ENCODE measurements at regions not wholly inside any gene's neighbourhood (a gene's known extent, or its start where the extent isn't known, plus 50 kb on each side); places are given as distances from the start of the nearest gene placed in this dataset.

DNA sequence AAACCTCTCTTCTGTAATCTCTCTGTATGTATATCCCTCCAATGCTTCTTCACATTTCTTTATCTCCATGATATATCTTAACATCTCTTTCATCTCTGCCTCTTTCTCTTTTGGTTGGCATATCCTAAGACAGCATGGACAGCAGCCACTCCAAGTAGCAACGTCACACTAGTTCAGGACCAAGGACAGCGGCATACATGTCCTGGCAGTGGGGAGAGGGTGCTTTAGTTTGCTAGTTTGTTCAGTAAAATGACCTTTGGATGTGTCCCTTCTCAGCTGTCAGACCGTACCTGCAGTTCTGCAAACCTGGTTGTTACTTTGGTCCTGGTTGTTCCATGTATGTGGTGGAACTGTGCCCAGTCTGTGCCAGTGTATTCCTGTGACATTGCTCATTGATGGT lies 225.6 kb upstream of the ROPN1 start:
- TF ChIP-seq, protein P1, sequence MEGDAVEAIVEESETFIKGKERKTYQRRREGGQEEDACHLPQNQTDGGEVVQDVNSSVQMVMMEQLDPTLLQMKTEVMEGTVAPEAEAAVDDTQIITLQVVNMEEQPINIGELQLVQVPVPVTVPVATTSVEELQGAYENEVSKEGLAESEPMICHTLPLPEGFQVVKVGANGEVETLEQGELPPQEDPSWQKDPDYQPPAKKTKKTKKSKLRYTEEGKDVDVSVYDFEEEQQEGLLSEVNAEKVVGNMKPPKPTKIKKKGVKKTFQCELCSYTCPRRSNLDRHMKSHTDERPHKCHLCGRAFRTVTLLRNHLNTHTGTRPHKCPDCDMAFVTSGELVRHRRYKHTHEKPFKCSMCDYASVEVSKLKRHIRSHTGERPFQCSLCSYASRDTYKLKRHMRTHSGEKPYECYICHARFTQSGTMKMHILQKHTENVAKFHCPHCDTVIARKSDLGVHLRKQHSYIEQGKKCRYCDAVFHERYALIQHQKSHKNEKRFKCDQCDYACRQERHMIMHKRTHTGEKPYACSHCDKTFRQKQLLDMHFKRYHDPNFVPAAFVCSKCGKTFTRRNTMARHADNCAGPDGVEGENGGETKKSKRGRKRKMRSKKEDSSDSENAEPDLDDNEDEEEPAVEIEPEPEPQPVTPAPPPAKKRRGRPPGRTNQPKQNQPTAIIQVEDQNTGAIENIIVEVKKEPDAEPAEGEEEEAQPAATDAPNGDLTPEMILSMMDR (IDR thresholded peaks at IDR 0.05) = no peak
- no peak for TF ChIP-seq POLR2A (IDR thresholded peaks at IDR 0.05)
- TF ChIP-seq EP300 (IDR thresholded peaks at IDR 0.05) = no peak
